GM12872 (cell line): ENCODE measurements at regions not wholly inside any gene's neighbourhood (a gene's known extent, or its start where the extent isn't known, plus 50 kb on each side); places are given as distances from the start of the nearest gene placed in this dataset.

Source experiments
- TF ChIP-seq, protein P1 (sequence below): IDR thresholded peaks from 3 replicates; pipeline ENCODE4 v1.5.1; 2011; ENCODE audit warnings: low read depth, mild to moderate bottlenecking, low read length, moderate library complexity; ENCODE audit not compliant: insufficient read depth

DNA sequence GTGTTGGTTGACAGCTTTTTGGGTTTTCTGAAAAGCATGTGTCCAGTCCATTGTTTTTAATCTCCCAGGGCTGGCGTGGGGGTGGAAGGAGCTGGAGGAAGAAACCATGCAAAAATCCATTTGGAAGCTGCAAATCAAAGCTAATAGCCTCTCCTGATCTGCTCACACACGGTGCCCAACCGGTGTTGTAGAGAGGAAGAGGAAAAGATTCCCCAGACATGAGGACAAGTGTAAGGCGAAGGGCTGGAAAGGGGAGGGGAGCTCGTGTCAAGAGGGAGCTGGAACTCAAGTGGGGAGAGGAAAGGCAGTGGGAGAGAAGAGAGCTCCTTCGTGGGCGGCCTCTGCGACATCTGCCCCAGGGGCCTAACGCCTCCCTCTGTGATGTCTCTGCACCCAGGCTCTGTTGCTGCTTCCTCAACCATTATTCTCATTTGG is 112.3 kb upstream of the IRF2BP2 start:
- TF ChIP-seq, protein P1, sequence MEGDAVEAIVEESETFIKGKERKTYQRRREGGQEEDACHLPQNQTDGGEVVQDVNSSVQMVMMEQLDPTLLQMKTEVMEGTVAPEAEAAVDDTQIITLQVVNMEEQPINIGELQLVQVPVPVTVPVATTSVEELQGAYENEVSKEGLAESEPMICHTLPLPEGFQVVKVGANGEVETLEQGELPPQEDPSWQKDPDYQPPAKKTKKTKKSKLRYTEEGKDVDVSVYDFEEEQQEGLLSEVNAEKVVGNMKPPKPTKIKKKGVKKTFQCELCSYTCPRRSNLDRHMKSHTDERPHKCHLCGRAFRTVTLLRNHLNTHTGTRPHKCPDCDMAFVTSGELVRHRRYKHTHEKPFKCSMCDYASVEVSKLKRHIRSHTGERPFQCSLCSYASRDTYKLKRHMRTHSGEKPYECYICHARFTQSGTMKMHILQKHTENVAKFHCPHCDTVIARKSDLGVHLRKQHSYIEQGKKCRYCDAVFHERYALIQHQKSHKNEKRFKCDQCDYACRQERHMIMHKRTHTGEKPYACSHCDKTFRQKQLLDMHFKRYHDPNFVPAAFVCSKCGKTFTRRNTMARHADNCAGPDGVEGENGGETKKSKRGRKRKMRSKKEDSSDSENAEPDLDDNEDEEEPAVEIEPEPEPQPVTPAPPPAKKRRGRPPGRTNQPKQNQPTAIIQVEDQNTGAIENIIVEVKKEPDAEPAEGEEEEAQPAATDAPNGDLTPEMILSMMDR = no peak

DNA sequence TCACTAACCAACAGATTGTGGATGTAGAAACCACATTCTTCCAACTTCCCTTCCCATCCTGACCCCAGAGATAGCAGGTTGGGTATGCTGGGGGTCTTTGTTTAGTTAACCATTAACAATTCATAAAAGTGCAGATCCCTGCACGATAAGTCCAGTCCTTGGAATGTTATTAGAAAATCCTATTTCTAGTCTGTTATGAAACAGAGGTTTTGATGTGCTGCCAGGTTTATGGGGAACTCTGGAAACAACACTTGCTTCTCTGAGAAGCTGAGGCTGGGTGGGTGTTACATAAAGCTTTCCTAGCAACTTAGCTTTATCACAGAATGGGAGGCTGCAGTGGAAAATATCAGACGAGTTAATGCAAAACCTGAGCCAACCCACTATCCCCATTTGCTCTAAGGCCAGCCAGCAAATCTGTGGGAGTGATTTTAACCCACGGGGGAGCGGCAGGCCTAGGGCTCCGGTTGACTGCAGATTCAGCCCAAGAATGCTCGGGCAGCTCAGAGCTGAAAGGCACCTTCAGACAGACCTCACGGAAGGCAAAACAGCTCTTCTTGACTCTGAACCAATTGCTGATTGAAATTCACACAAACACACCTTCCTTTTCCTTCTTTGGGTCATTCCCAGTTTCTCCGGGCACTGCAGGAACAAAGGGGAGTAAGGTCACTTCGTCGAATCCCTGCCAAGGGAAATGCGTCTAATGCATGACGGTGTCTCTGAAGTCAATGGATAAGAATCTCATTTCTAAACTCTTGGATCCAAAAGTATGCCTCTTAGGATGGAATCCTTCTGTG is 111.7 kb upstream of the IRF2BP2 start:
- TF ChIP-seq, protein P1 = no peak

DNA sequence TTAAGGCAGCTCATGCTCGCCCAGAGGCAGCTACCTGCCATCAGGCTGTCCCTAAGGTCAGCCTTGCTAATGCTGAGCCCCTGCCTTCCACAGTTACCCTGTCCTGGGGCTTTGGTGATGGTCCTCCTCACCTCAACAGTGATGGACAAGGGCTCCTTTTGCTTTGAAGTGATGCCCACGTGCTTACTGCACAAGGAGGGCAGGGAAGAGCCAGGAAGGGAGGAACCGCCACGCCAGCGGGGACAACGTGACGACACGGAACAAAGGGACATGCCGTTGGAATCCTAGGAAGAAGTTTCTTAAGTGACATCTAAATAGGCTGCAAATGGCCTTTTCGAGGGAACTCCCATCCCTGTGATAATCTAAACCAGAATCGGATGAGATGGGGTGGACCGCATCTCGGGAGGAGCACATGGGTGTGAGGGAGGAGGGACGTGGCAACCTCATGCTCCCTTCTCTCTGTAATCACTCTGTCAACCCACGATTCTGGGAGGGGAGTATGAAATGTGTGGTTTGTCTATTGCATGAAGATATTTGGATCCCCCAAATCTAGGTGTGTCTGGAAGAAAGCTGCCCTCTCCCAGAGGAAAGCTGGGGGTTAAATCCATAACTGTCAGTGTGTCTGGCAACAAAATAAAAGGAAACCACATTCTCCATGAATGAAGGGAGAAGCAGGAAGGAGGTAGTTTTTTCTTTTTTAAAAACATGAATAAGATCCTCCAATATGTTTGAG is 110.9 kb upstream of the IRF2BP2 start:
- TF ChIP-seq, protein P1 = no peak

GRCh38 chr1:234719454-234720251 is 109.7 kb upstream of the IRF2BP2 start:
- TF ChIP-seq, protein P1 = no peak

GRCh38 chr1:234718496-234719453 is 108.8 kb upstream of the IRF2BP2 start:
- TF ChIP-seq, protein P1 = no peak

DNA sequence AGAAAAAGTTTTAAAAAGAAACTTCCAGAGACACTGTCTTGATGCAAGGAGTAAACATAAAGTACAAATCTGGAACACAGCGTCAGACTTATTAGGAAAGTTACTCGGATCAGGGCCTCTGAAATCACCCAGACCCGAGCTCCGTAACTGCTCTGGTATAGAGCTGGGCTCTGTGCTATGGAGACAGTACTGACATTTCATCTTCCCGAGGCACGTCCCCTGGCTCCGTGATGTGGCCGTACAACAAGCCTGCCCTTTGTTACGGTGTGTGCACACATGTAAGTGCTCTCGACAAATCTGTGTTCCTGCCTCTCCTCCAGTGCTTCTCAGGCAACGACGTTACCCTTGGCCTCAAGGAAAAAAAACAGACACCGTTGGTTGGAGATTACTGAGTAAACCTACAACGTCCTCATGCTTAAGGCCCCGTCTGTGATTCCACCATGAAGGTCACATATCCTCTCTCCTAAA is 107.0 kb upstream of the IRF2BP2 start:
- TF ChIP-seq, protein P1 = no peak
